ENCODE measurements at regions not wholly inside any gene's neighbourhood (a gene's known extent, or its start where the extent isn't known, plus 50 kb on each side); places are given as distances from the start of the nearest gene placed in this dataset.
"Not testable (repeated sequence)": the region's sequence is repeated elsewhere in the genome, so short reads cannot be mapped to it uniquely, and the experiment has no call there.

- not testable (repeated sequence) for TF ChIP-seq CTCF (IDR thresholded peaks at IDR 0.05; ENCODE audit: low read depth, low read length); POLR2A (IDR thresholded peaks at IDR 0.05; ENCODE audit: extremely low read depth, insufficient read length); MAX (IDR thresholded peaks at IDR 0.05; ENCODE audit: low read depth, low read length)
These were observed 158.8 kb downstream of the POTEB start for GRCh38 chr15:21718779-21719178.

All from NB4 (cell line).